ENCODE measurements at regions not wholly inside any gene's neighbourhood (a gene's known extent, or its start where the extent isn't known, plus 50 kb on each side); places are given as distances from the start of the nearest gene placed in this dataset.

GRCh38 chr2:136210822-136211221 lies 92.9 kb upstream of the CXCR4 start:
- no peak for DNase-seq

DNA sequence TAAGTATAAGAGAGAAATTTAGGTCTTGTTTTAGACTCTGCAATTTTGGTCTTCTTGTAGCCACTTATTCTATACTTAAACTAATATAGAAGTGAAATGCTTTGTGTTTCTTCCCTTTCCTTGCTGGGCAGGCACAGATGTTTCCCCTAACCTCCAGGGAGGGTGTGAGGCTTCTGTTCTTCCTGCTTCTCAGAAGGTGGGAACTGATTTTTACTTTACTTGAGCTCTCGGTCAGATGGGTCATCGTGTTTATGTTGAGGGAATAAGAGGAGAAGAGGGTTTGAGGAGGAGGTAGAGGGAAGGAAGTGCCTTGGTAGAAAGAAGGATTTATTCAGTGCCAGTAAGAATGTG lies 92.5 kb upstream of the CXCR4 start:
- no peak for DNase-seq

GRCh38 chr2:136209561-136210454 lies 91.9 kb upstream of the CXCR4 start:
- no peak for DNase-seq

- DNase-seq, result no peak
Observed at GRCh38 chr2:136208682-136209420, 90.9 kb upstream of the CXCR4 start.

- DNase-seq, result no peak
Observed at GRCh38 chr2:136207665-136208064, 89.7 kb upstream of the CXCR4 start.

- no peak for DNase-seq
Observed at GRCh38 chr2:136207030-136207623, 89.2 kb upstream of the CXCR4 start.

DNA sequence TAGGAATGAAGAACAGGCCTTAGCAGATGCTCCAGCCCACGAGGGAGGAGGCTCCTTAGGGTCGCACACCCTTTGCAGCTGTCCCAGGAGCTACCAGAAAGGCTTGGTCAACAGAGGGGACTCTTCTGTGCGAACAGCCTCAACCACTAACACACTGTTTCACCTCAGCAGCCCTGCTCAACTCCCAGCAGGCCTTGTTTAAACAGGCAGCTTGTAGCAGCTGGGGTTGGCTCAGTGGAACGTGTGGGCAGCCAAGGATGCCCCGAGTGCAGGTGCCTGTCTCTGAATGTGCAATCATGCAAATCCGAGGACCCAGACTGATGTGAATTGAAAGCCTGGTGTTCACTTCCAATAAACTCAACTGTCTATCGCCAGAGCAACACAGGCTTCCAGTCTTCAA lies 88.7 kb upstream of the CXCR4 start:
- DNase-seq, result no peak

DNA sequence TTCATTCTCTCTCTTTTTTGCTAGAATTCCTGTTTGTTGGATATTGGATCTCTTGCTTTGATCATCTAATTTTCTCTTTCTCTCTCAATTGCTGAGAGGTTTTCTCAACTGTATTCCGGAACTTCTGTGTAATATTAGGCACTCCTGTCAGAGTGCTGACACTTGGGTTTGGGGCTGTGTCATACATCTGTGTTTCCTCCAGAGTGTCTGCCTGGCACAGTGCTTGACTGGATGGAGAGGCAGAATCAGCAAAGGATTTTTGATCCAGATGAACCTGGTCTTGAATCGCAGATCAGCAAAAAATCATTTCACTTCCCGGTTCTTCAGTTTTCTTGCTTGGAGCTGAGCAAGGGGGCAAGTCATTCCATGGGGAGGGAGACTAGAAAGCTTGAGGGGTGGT lies 87.7 kb upstream of the CXCR4 start:
- DNase-seq, result no peak

DNA sequence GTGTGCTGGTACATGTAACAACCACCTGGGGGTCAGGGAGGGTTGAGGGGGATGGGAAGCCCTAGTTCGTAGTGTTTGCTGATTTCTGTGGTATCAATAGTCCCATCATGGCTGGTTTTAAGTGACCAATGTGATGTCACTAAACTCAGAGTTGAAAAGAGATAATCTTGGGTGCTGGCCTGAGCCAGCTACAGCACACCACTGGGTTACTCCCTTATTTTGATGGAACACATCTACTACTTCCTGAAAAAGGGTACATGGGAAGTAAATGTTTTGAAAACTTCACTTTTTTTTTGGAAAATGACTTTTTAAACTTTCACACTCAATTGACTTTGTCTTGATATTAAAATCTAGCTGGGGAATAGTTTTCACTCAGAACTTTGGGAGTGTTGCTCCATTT lies 87.0 kb upstream of the CXCR4 start:
- DNase-seq, result no peak

GRCh38 chr2:136195226-136195625 lies 77.3 kb upstream of the CXCR4 start:
- no peak for DNase-seq

DNA sequence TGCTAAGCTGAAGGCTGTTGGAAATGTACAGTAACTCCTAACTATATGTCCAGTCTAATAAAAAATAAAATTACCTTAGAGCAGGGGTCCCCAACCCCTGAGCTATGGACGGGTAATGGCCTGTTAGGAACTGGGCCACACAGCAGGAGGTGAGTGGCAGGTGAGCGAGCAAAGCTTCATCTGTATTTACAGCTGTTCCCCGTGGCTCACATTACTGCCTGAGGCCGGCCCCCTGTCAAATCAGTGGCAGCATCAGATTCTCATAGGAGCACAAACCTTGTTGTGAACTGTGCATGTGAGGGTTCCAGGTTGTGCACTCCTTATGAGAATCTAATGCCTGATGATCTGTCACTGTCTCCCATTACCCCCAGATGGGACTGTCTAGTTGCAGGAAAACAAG lies 73.1 kb upstream of the CXCR4 start:
- DNase-seq, result no peak

DNA sequence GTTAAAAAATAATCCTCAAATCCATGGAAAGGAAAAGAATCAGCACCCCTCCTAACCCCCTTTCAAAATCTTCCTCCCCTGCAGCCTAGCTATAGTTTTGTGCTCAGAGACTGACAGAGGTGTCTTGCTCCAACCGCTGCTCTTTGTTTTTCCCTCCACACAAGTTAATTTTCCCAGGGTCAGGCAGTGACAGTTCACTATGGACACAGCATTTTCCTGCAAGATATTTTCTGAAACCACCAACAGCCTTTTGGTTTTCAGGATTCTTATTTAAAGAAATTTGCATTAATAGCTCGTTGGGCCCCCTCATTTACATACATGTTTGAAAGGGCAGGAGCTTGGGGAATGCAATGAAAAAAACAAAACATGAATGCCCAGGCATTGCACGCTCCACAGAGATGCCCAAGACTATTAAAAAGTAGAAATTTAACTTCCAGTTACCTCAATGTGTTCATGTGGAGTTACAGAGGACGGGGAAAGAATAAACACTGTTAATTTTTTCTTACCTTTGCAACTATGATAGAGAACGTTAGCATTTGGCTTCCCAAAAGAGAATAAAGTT lies 71.4 kb upstream of the CXCR4 start:
- DNase-seq, result no peak

DNA sequence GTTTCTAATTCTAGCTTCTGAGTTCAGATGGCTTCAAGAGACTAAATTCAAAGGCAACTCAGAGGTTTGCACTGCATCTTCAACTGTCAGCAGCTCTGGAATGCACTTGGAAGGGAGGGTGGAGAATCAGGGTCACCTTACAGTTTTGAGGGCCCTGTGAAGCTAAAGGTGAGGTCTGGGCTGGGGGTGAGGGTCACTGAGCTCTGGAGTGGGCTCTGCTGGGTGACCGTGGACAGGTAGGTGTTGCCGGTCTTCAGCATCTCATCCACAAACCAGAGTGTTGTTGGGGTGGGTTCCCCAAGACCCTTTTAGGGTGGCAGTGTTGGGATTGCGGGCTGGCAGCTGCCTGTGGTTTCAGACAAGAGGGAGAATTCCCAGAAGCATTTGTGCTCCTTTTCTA lies 70.1 kb upstream of the CXCR4 start:
- no peak for DNase-seq

GRCh38 chr2:136185981-136186776 lies 68.2 kb upstream of the CXCR4 start:
- DNase-seq, result no peak

DNA sequence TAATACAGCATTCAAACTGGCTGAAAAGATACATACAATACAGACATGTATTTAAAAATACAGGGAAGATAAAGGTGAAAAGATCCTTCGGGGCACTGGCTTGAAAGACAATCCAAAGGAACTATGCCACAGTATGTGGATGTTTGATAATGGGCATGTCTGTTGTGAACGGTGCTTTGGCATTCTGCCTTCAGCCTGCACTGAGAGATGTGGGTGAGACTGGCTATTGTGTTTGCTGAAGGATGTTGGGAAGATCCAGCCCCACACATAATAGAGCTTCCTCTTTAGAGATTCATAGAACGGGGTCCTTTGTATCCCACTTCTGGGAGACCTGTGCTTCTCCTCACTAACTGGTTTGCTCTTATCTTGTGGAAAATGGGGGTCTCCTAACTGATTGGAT lies 65.1 kb upstream of the CXCR4 start:
- no peak for DNase-seq

- DNase-seq, result no peak
Observed at GRCh38 chr2:136182315-136182714, 64.4 kb upstream of the CXCR4 start.

- DNase-seq, result no peak
Observed at GRCh38 chr2:136179602-136179975, 61.6 kb upstream of the CXCR4 start.

GRCh38 chr2:136178941-136179601 lies 61.1 kb upstream of the CXCR4 start:
- DNase-seq, result no peak

DNA sequence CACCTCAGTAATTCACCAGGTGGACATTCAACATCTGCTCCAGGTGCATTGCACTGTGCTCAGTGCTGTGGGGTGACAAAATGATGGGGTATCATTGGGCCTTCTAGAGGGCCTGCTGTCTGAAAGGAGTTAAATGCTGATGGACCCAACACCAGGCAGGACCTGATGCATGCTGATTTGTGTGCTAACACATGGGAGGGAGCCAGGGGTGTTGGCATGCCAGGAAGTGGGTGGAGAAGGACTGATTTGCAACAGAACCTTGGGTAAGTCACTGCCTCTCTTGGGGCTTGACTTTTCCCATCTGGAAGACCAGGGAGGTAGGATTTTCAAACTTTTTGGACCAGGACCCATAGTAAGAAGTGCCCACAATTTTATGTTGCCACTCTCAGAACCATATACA lies 57.9 kb upstream of the CXCR4 start:
- DNase-seq, result no peak

GRCh38 chr2:136175466-136175865 lies 57.5 kb upstream of the CXCR4 start:
- no peak for DNase-seq

DNA sequence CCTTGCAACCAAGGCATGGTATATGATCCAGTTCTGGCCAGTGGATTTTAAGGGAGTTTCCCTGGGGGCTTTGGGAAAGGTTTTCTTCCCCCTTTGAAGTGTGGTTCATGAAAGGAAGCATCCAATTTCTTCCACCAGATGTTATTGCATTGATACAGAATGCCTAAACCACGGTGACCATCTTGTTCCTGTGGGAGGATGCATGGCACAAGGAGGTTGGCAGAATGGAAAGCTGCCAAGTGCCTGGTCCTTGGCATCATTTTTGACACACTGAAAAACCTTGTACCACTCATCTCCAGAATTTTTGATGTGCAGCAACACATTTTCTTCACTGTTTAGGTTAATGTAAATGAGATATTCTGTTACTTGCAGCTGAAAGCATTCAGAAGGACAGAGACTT lies 55.2 kb upstream of the CXCR4 start:
- DNase-seq, result no peak

GRCh38 chr2:136171223-136171622 lies 53.3 kb upstream of the CXCR4 start:
- no peak for DNase-seq
